Brain microvascular endothelial cell (primary cell): ENCODE measurements at regions not wholly inside any gene's neighbourhood (a gene's known extent, or its start where the extent isn't known, plus 50 kb on each side); places are given as distances from the start of the nearest gene placed in this dataset.

Experiments
- DNase-seq: peaks from one replicate; pipeline ENCODE4 v3.0.0-alpha.2; 2020
- H3K27ac ChIP-seq: fragments of 250-450 bp; sonication (Bioruptor Pico); 2 replicates; pipeline ENCODE4 v1.5.1; 2020; ENCODE audit warnings: mild to moderate bottlenecking, moderate library complexity
- H3K27me3 ChIP-seq: fragments of 250-450 bp; sonication (Bioruptor Pico); replicated peaks from 2 replicates; pipeline ENCODE4 v1.5.1; 2020; ENCODE audit warnings: mild to moderate bottlenecking
- H3K36me3 ChIP-seq: fragments of 250-450 bp; sonication (Bioruptor Pico); replicated peaks from 2 replicates; pipeline ENCODE4 v1.5.1; 2020; ENCODE audit warnings: mild to moderate bottlenecking
- H3K4me3 ChIP-seq: 2 replicates; pipeline ENCODE4 v1.5.1; 2011; ENCODE audit warnings: low read depth, mild to moderate bottlenecking, control low read depth, low read length, moderate library complexity
- in situ Hi-C: cut with HindIII; loops from 2 replicates; pipeline ENCODE4 v1.10.0; 2017; ENCODE audit warnings: low sequenced_read_pairs, low pct_ligation_motif_present
- TF ChIP-seq, protein P1 (sequence below): IDR thresholded peaks from 2 replicates; pipeline ENCODE4 v1.5.1; 2011; ENCODE audit warnings: low read depth, mild to moderate bottlenecking, moderate library complexity, low read length, control low read depth, inconsistent platforms; ENCODE audit errors: missing control alignments

- TF ChIP-seq, protein P1, sequence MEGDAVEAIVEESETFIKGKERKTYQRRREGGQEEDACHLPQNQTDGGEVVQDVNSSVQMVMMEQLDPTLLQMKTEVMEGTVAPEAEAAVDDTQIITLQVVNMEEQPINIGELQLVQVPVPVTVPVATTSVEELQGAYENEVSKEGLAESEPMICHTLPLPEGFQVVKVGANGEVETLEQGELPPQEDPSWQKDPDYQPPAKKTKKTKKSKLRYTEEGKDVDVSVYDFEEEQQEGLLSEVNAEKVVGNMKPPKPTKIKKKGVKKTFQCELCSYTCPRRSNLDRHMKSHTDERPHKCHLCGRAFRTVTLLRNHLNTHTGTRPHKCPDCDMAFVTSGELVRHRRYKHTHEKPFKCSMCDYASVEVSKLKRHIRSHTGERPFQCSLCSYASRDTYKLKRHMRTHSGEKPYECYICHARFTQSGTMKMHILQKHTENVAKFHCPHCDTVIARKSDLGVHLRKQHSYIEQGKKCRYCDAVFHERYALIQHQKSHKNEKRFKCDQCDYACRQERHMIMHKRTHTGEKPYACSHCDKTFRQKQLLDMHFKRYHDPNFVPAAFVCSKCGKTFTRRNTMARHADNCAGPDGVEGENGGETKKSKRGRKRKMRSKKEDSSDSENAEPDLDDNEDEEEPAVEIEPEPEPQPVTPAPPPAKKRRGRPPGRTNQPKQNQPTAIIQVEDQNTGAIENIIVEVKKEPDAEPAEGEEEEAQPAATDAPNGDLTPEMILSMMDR = no peak
- no peak overlapping the region for H3K4me3 ChIP-seq
- no peak overlapping the region for H3K27ac ChIP-seq
- in situ Hi-C loops = no loop called here
- H3K27me3 ChIP-seq = no peaks in the 10 kb centered on the region
- DNase-seq = no peak
- no peaks in the 10 kb centered on the region for H3K36me3 ChIP-seq
Observed at GRCh38 chr20:41925476-41925875, 307.3 kb upstream of the CHD6 start.

DNA sequence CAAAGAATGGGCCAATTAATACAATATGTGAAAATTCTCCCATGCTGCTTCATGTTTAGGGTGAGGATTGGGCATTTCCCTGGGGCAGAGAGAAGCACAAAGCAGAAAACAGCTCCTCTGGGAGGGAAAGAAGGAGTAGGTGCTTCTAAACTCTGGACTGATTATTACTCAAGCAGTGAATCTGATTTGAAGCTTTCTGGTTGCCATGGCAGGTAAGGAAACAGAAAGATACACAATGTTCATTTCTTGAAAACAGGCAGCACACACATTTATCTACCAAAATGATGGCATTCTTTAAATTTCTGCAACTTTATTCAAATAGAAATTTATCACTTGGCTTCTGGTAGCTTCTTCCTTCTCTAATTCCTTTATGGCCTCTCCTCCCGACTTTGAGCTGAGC is 305.4 kb upstream of the CHD6 start:
- Histone ChIP-seq H3K27ac (no peak overlapping the region), H3K4me3 (no peak overlapping the region), H3K36me3 (no peaks in the 10 kb centered on the region), H3K27me3 (no peaks in the 10 kb centered on the region)
- TF ChIP-seq, protein P1 = no peak
- DNase-seq = no peak
- in situ Hi-C loops = no loop called here

DNA sequence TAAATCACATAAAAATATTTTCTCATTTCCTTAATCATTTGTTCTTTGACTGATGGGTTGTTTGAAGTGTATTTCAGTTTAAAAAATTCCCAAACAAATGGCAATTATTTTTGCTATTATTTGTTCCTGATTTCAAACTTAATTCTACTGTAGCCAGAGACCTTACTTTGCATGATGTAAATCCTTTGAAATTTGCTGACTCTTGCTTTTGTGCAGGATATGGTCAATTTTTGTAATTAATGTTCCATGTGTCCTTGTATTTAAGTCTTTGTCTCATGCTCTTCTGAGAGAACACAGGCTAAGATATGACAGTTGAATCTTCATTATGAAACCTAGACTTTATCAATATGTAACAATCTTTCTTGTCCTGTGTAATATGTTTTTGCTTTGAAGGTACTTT is 295.0 kb upstream of the CHD6 start:
- TF ChIP-seq, protein P1 = no peak
- DNase-seq = no peak
- Histone ChIP-seq H3K4me3 (no peak overlapping the region), H3K27me3 (no peaks in the 10 kb centered on the region), H3K36me3 (no peaks in the 10 kb centered on the region), H3K27ac (no peak overlapping the region)
- in situ Hi-C loops = no loop called here

DNA sequence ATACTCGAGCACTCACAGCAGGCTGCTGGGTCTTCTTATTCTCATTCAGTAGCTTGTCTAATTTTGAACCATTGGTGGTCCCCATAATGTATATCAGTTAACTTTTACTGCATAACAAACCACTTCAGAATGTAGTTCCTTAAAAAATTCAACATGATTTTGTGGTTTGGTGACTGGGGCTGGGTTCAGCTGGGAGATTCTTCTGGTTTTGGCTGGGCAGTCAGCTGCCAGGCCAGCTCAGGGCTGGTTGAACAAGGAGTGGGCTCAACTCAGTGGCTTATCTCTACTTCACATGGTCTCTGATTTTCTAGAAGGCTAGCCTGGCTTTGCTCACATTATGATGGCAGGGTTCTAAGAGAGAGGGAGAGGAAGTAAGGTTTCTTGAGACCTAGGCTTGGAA is 292.4 kb upstream of the CHD6 start:
- in situ Hi-C loops = no loop called here
- no peaks in the 10 kb centered on the region for H3K27me3 ChIP-seq
- H3K4me3 ChIP-seq = no peak overlapping the region

DNA sequence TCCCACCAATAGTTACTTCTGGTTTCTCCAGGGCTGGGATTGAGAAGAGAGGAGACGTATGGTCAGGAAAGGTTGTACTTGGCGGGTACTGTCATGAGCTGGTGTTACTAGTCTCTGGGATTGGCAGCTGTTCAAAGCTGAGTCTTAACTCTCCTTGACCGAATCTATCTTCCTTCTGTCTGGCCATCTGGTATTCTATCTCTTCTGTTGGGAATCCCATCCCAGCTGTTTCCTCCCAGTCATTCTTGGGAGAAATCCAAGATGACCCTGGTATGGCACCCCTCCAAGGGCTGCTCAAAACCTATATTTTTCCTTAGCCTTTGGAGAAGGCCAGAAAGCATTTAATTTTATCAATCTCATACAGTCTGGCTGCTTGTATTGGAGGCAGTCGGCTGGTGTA is 287.0 kb upstream of the CHD6 start:
- Histone ChIP-seq H3K27me3 (no peaks in the 10 kb centered on the region), H3K27ac (no peak overlapping the region), H3K36me3 (no peaks in the 10 kb centered on the region), H3K4me3 (no peak overlapping the region)
- DNase-seq = no peak
- in situ Hi-C loops = no loop called here
- TF ChIP-seq, protein P1 = no peak

More for the DNA sequence above, 292.4 kb upstream of the CHD6 start:
- no peaks in the 10 kb centered on the region for H3K36me3 ChIP-seq
- H3K27ac ChIP-seq = no peak overlapping the region
- no peak for DNase-seq
- TF ChIP-seq, protein P1 = no peak

DNA sequence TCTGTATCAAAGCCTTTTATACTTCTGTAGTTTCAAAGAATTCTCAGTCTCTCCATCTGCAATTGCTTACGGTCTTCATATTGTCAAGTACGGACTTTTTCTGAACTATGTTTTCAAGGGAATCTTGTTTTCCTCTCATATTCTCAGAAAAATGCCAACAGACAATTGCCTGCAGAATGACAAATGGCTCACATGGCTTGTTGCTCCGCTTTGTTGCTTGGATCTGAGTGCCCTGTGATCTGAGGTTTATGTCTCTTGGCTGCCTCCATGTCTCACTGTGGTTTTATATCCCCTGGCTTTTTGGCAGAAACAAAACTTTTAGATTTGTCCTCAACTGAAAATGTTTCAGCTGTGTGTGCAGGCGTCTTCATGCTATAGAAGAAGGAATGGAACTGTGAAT is 285.4 kb upstream of the CHD6 start:
- H3K27ac ChIP-seq = no peak overlapping the region
- in situ Hi-C loops = no loop called here
- no peaks in the 10 kb centered on the region for H3K36me3 ChIP-seq
- H3K27me3 ChIP-seq = no peaks in the 10 kb centered on the region
- DNase-seq = no peak
- no peak overlapping the region for H3K4me3 ChIP-seq
- TF ChIP-seq, protein P1 = no peak
